Naive thymus-derived CD8-positive, alpha-beta T cell (primary cell): ENCODE measurements at regions not wholly inside any gene's neighbourhood (a gene's known extent, or its start where the extent isn't known, plus 50 kb on each side); places are given as distances from the start of the nearest gene placed in this dataset.

Experiments
- ATAC-seq, 2 donors: fragments of 150-1000 bp; cut with Tn5 transposase in 1 of 2; sonication (Bioruptor Pico), chemical (Tn5 transposase) in 1 of 2; 1 replicate in 1 of 2; 2 replicates in 1 of 2; pipeline ENCODE4 v1.10.0; 2021; ENCODE audit warnings: mild to moderate bottlenecking in 2 of 2, moderate library complexity in 2 of 2
- POLR2A ChIA-PET: fragments of 350-600 bp; sonication (Branson Sonifier 250); formaldehyde crosslinking; loops from one replicate; lab custom pipeline; 2021; ENCODE audit warnings: antibody characterized with exemption; lab: Charles Lee
- DNase-seq, 10 donors: peaks; one replicate each; pipeline versions ENCODE4 v3.0.0 to v3.0.0-alpha.2; 2020 to 2022
- H3K27ac Mint-ChIP-seq, 10 donors: one replicate each; pipeline ENCODE4 v1.8.0; 2020 to 2022; ENCODE audit warnings: mild to moderate bottlenecking in 10 of 10, mixed read lengths in 10 of 10, moderate library complexity in 4 of 10, inconsistent platforms in 1 of 10
- H3K27me3 Mint-ChIP-seq, 5 donors: one replicate each; pipeline ENCODE4 v1.8.0; 2021 to 2022; ENCODE audit warnings: mixed read lengths in 5 of 5
- H3K36me3 Mint-ChIP-seq, 3 donors: one replicate each; pipeline ENCODE4 v1.8.0; 2020 to 2022; ENCODE audit warnings: mixed read lengths in 3 of 3, mild to moderate bottlenecking in 2 of 3, inconsistent platforms in 1 of 3
- H3K4me1 Mint-ChIP-seq, 4 donors: one replicate each; pipeline ENCODE4 v1.8.0; 2021 to 2022; ENCODE audit warnings: mixed read lengths in 4 of 4
- H3K4me3 Mint-ChIP-seq, 10 donors: one replicate each; pipeline ENCODE4 v1.8.0; 2020 to 2022; ENCODE audit warnings: mild to moderate bottlenecking in 10 of 10, mixed read lengths in 10 of 10, moderate library complexity in 6 of 10, inconsistent platforms in 1 of 10
- H3K9me3 Mint-ChIP-seq, 9 donors: one replicate each; pipeline ENCODE4 v1.8.0; 2020 to 2022; ENCODE audit warnings: mixed read lengths in 9 of 9, mild to moderate bottlenecking in 3 of 9, inconsistent platforms in 1 of 9, moderate library complexity in 1 of 9

GRCh38 chr14:98393527-98393926 lies 878.5 kb downstream of the BCL11B start:
- DNase-seq = no peak
- Mint-ChIP-seq H3K4me1 (peaks cover 0 to 9% (median 7%) of the 10 kb centered on the region in 4 donors), H3K36me3 (peaks cover 0 to 5% (median 3%) of the 10 kb centered on the region in 3 donors), H3K27ac (peak overlapping the region in 2 of 10 donors; percentile 10 to 61), H3K27me3 (no peaks in the 10 kb centered on the region), H3K4me3 (no peak overlapping the region), H3K9me3 (peaks cover 0 to 10% (median 0%) of the 10 kb centered on the region in 9 donors)
- POLR2A ChIA-PET = interaction anchor here (0.9 kb wide), 1 partner anchor 11 kb away, joined by 3 read pairs; no protein-coding TSS in a partner anchor
- no peak for ATAC-seq

GRCh38 chr14:98404811-98405210 lies 867.2 kb downstream of the BCL11B start:
- Mint-ChIP-seq H3K27me3 (no peaks in the 10 kb centered on the region), H3K36me3 (no peaks in the 10 kb centered on the region), H3K27ac (peak overlapping the region in 6 of 10 donors; percentile 7 to 77 (median 26)), H3K4me3 (no peak overlapping the region), H3K9me3 (no peaks in the 10 kb centered on the region), H3K4me1 (peaks cover 11 to 33% (median 22%) of the 10 kb centered on the region in 4 donors)
- POLR2A ChIA-PET = interaction anchor here (0.8 to 1.3 kb wide), 4 partner anchors 11 to 427 kb away, joined by 3 read pairs; no protein-coding TSS in a partner anchor
- DNase-seq = no peak
- no peak for ATAC-seq

GRCh38 chr14:98408024-98408555 lies 863.9 kb downstream of the BCL11B start:
- H3K9me3 Mint-ChIP-seq = peaks cover 0 to 4% (median 0%) of the 10 kb centered on the region in 9 donors
- no peaks in the 10 kb centered on the region for H3K36me3 Mint-ChIP-seq
- ATAC-seq = no peak
- peak overlapping the region in 1 of 10 donors; percentile 60 for H3K27ac Mint-ChIP-seq
- DNase-seq = no peak
- POLR2A ChIA-PET = no interaction called here
- H3K27me3 Mint-ChIP-seq = no peaks in the 10 kb centered on the region
- no peak overlapping the region for H3K4me3 Mint-ChIP-seq
- peaks cover 19 to 54% (median 36%) of the 10 kb centered on the region in 4 donors for H3K4me1 Mint-ChIP-seq

GRCh38 chr14:98408713-98409112 lies 863.3 kb downstream of the BCL11B start:
- H3K27me3 Mint-ChIP-seq = no peaks in the 10 kb centered on the region
- no peaks in the 10 kb centered on the region for H3K36me3 Mint-ChIP-seq
- peak in 1 of 2 donors; percentile 46 for ATAC-seq
- DNase-seq = no peak
- H3K4me1 Mint-ChIP-seq = peaks cover 19 to 54% (median 36%) of the 10 kb centered on the region in 4 donors
- POLR2A ChIA-PET = no interaction called here
- peak overlapping the region in 4 of 10 donors; percentile 4 to 60 (median 16) for H3K27ac Mint-ChIP-seq
- peaks cover 0 to 4% (median 0%) of the 10 kb centered on the region in 9 donors for H3K9me3 Mint-ChIP-seq
- H3K4me3 Mint-ChIP-seq = peak overlapping the region in 2 of 10 donors; percentile 0 to 8

- Mint-ChIP-seq H3K36me3 (no peaks in the 10 kb centered on the region), H3K27me3 (no peaks in the 10 kb centered on the region), H3K4me3 (peak overlapping the region in 3 of 10 donors; percentile 2 to 43 (median 15)), H3K9me3 (peaks cover 0 to 4% (median 0%) of the 10 kb centered on the region in 9 donors), H3K4me1 (peaks cover 16 to 31% (median 23%) of the 10 kb centered on the region in 4 donors), H3K27ac (peak overlapping the region in 5 of 10 donors; percentile 1 to 69 (median 7))
- POLR2A ChIA-PET = interaction anchor here (0.6 kb wide), 1 partner anchor 31 kb away, joined by 3 read pairs; no protein-coding TSS in a partner anchor
- no peak for DNase-seq
- peak in 1 of 2 donors; percentile 51 for ATAC-seq
Observed at GRCh38 chr14:98411154-98411553, 860.8 kb downstream of the BCL11B start.

- DNase-seq (no peak), ATAC-seq (no peak)
- POLR2A ChIA-PET = no interaction called here
- H3K4me3 Mint-ChIP-seq = no peak overlapping the region
- peaks cover 0 to 4% (median 0%) of the 10 kb centered on the region in 9 donors for H3K9me3 Mint-ChIP-seq
- H3K27me3 Mint-ChIP-seq = no peaks in the 10 kb centered on the region
- peaks cover 20 to 40% (median 31%) of the 10 kb centered on the region in 4 donors for H3K4me1 Mint-ChIP-seq
- no peaks in the 10 kb centered on the region for H3K36me3 Mint-ChIP-seq
- H3K27ac Mint-ChIP-seq = no peak overlapping the region
Observed at GRCh38 chr14:98412431-98412830, 859.6 kb downstream of the BCL11B start.

GRCh38 chr14:98415766-98416165 lies 856.2 kb downstream of the BCL11B start:
- no peak for ATAC-seq
- H3K4me1 Mint-ChIP-seq = peaks cover 14 to 44% (median 28%) of the 10 kb centered on the region in 4 donors
- POLR2A ChIA-PET = interaction anchor here (0.5 kb wide), 1 partner anchor 16 kb away, joined by 3 read pairs; no protein-coding TSS in a partner anchor
- no peak overlapping the region for H3K4me3 Mint-ChIP-seq
- peaks cover 0 to 4% (median 0%) of the 10 kb centered on the region in 9 donors for H3K9me3 Mint-ChIP-seq
- H3K27me3 Mint-ChIP-seq = no peaks in the 10 kb centered on the region
- H3K27ac Mint-ChIP-seq = no peak overlapping the region
- no peaks in the 10 kb centered on the region for H3K36me3 Mint-ChIP-seq
- DNase-seq = no peak

GRCh38 chr14:98417001-98417400 lies 855.0 kb downstream of the BCL11B start:
- Mint-ChIP-seq H3K9me3 (peaks cover 0 to 2% (median 0%) of the 10 kb centered on the region in 9 donors), H3K27me3 (no peaks in the 10 kb centered on the region), H3K4me1 (peaks cover 7 to 38% (median 22%) of the 10 kb centered on the region in 4 donors), H3K4me3 (no peak overlapping the region), H3K27ac (peak overlapping the region in 1 of 10 donors; percentile 61), H3K36me3 (no peaks in the 10 kb centered on the region)
- POLR2A ChIA-PET = no interaction called here
- DNase-seq (peak in 1 of 10 donors; percentile 9), ATAC-seq (no peak)

- Mint-ChIP-seq H3K36me3 (no peaks in the 10 kb centered on the region), H3K27me3 (no peaks in the 10 kb centered on the region), H3K4me3 (no peak overlapping the region), H3K9me3 (no peaks in the 10 kb centered on the region), H3K4me1 (peaks cover 13 to 32% (median 23%) of the 10 kb centered on the region in 4 donors), H3K27ac (peak overlapping the region in 1 of 10 donors; percentile 5)
- no peak for DNase-seq
- POLR2A ChIA-PET = no interaction called here
- ATAC-seq = no peak
Observed at GRCh38 chr14:98428483-98428994, 843.5 kb downstream of the BCL11B start.

GRCh38 chr14:98433436-98433835 lies 838.6 kb downstream of the BCL11B start:
- Mint-ChIP-seq H3K9me3 (peaks cover 0 to 21% (median 8%) of the 10 kb centered on the region in 9 donors), H3K4me1 (peaks cover 7 to 25% (median 22%) of the 10 kb centered on the region in 4 donors), H3K4me3 (no peak overlapping the region), H3K27ac (peak overlapping the region in 2 of 10 donors; percentile 6 to 18), H3K36me3 (peaks cover 0 to 16% (median 10%) of the 10 kb centered on the region in 3 donors), H3K27me3 (no peaks in the 10 kb centered on the region)
- POLR2A ChIA-PET = interaction anchor here (0.7 to 1.8 kb wide), 2 partner anchors 9 to 28 kb away, joined by 3 to 7 read pairs; no protein-coding TSS in a partner anchor
- no peak for DNase-seq
- no peak for ATAC-seq

GRCh38 chr14:98437113-98437512 lies 834.9 kb downstream of the BCL11B start:
- Mint-ChIP-seq H3K4me1 (peaks cover 7 to 23% (median 16%) of the 10 kb centered on the region in 4 donors), H3K27ac (no peak overlapping the region), H3K27me3 (no peaks in the 10 kb centered on the region), H3K4me3 (no peak overlapping the region), H3K9me3 (peaks cover 9 to 47% (median 23%) of the 10 kb centered on the region in 9 donors), H3K36me3 (peaks cover 0 to 32% (median 28%) of the 10 kb centered on the region in 3 donors)
- DNase-seq (no peak), ATAC-seq (no peak)
- POLR2A ChIA-PET = no interaction called here

GRCh38 chr14:98444077-98444476 lies 827.9 kb downstream of the BCL11B start:
- Mint-ChIP-seq H3K27ac (peak overlapping the region in 7 of 10 donors; percentile 98 to 100 (median 99)), H3K27me3 (no peaks in the 10 kb centered on the region), H3K9me3 (peaks cover 7 to 32% (median 15%) of the 10 kb centered on the region in 9 donors), H3K36me3 (peaks cover 0 to 24% (median 14%) of the 10 kb centered on the region in 3 donors), H3K4me3 (peak overlapping the region; percentile 47 to 88 (median 85)), H3K4me1 (peaks cover 26 to 49% (median 35%) of the 10 kb centered on the region in 4 donors)
- POLR2A ChIA-PET = interaction anchor here (0.8 to 2.2 kb wide), 12 partner anchors 19 to 827 kb away, joined by 3 to 8 read pairs (median 4); partner anchors contain the start of gene BCL11B
- DNase-seq (peak; percentile 10 to 90 (median 69)), ATAC-seq (peak; percentile 97 to 98)
